HG02852 (cell line): ENCODE measurements at regions not wholly inside any gene's neighbourhood (a gene's known extent, or its start where the extent isn't known, plus 50 kb on each side); places are given as distances from the start of the nearest gene placed in this dataset.
"Not testable (repeated sequence)": the region's sequence is repeated elsewhere in the genome, so short reads cannot be mapped to it uniquely, and the experiment has no call there.

ENCODE experiments used
- ATAC-seq: cut with Tn5 transposase; IDR thresholded peaks from one replicate; pipeline ENCODE4 v1.9.1; 2021; ENCODE audit warnings: mild to moderate bottlenecking, moderate library complexity; ENCODE audit not compliant: unreplicated experiment

DNA sequence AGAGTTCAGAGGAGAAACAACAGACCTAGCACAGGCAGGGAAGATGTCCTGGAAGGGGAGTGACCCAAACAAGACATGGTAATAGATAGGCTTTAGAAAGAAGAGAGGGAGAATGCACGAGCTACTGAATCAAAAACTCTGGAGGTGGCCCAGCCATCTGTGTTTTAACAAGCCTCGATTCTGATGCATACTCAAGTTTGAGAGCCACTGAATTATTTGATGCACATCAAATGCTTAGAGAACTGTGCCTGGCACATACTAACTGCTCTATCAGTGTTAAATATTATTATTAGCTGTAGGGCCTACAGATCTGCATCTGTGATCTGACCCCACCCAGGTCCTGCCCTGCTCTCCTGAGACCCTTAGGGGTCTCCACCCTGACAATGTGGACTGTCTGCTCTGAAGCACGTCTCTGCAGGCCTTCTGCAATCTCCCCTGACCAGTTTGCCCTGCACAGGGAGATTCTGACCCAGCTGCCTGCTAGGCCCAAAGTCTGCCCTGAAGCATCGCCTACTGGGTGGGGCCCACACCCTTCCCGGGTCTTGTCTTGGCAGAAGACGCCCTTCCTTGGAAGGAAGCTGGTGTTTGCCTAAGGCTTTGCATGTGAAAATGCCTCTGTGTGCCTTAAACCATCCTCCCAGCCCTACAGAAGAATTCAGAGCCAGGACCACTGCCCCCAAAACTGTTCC lies 201.5 kb upstream of the KLF3 start:
- no peak for ATAC-seq

DNA sequence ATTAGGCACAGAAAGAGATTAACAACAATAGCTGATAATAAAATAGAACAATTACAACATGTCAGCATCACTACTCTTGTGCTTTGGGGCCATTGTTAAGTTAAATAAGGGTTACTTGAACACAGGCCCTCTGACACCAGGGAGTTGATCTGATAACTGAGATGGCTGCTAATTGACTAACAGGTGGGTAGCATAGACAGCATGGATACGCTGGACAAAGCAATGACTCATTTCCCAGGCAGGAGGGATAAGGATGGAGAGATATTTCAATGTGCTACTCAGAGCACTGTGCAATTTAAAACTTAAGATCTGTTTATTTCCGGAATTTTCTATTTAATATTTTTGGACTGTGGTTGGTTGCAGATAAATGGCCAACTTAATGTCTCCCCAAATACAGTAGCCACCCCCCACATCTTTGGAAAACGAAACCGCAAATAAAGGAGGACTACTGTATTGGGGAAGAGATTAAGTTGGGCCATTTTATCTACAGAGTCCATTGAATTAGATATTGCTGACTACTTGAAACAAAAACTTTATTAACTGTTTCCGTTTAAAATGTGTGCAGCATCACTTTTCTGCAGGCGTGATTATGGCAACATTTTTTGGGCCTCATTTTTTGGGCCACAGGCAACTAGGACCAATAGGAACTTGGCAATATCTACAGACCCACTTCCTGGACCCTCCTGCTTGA lies 200.6 kb upstream of the KLF3 start:
- no peak for ATAC-seq

GRCh38 chr4:38464328-38464727 lies 199.7 kb upstream of the KLF3 start:
- ATAC-seq, result no peak

GRCh38 chr4:38466401-38466800 lies 197.6 kb upstream of the KLF3 start:
- ATAC-seq, result no peak

- no peak for ATAC-seq
Observed at GRCh38 chr4:38467296-38467695, 196.7 kb upstream of the KLF3 start.

DNA sequence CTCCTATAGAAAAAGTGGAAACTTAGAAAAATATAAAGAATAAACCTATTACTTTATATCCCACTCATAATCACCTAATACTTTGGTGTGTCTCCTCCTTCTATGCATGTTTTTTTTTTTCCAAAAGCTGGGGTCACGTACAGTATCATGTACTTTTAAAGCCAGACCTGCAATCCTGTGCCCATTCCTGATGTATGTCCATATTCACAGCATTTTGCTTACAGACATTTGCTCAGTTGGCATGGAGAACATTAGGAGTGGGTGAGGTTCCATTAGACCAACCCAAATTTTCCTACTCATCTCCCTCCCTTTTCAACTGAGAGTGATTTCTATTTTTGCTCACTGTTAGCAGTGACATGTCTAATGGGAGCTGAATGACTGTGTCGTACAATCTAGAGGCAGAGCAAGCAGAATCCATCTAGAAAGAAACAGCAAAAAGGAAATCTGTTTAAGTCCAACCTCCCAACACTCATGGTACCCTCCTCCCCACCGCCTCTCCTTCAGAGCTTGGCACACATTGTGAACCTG lies 195.6 kb upstream of the KLF3 start:
- no peak for ATAC-seq

GRCh38 chr4:38469410-38469809 lies 194.6 kb upstream of the KLF3 start:
- no peak for ATAC-seq

DNA sequence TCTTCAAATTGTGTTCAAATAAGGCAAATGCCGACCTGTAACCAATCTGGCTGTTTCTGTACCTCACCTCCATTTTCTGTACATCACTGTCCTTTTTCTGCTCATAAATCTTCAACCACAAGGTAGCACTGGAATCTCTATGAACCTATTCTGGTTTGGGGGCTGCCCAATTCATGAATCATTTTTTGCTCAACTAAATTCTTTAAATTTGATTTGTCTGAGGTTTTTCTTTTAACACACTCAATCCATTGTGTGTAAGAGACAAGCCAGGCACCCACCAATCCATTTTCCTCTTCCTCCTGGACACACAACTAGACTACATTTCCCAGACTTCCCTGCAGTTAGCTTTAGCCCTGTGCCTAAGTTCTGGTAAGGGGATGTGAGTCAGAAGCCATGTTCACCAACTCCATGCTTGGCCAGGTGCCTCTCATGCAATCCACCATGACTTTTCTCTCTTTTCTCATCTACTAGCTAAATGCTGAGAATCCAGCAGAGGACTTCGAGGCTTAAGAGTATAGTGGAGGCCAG lies 193.2 kb upstream of the KLF3 start:
- no peak for ATAC-seq

DNA sequence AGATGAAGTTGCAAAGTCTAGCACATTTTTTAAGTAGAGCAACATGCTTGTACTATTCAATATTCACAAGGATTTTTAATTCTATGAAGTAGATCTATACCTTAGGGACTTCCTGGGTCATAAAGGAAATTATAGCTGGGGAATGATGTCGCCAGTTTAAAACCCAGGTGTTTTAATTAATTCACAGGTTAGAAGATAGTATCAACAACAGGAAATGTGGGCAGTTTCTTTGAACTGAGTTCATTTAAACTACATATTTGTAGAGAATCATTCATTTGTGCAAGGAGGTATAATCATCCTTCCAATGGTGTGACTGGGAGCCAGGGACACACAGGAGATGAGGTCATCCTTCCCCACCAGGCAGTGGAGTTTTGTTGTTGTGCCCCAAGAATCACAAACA lies 181.3 kb upstream of the KLF3 start:
- no peak for ATAC-seq

- ATAC-seq, result not testable (repeated sequence)
Observed at GRCh38 chr4:38483628-38484027, 180.4 kb upstream of the KLF3 start.

DNA sequence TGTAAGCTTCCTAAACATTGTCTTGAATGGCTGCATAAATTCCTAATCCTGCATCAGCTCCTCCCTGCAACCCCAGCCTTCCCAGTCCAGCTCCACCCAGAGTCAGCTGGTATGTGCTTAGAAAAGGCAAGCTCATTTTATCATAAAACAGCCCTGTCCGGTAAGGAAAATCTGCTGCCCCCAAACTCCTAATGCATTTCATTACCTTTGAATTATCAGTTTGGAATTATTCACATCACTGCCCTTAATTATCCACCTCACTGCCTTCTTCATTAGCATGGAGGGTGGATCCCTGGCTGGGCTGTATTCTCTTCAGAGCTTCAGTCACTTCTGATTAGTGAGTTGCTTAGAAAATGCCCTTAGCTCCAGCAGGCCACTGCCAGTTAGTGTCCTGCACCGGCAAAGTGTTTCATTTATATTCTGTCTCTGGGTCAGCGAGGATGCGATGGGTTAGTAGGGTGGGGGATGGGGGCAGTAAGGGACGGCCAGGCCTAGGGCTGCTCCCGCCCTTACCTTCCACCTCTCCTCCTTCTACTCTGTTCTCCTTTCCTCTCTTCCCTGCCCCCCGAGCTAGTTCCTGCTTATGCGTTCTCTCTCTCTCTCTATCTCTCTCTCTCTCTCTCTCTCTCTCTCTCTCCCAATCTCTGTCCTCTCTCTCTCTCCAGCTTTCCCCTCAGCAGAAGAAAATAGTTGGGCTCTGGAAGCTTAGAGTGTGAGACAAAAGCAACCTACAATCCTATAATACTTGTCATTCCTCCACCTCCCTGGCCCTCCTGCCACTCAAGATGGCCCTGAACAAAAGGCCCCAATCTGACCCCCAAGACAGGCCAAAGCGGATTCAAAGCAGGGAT lies 174.8 kb upstream of the KLF3 start:
- no peak for ATAC-seq

DNA sequence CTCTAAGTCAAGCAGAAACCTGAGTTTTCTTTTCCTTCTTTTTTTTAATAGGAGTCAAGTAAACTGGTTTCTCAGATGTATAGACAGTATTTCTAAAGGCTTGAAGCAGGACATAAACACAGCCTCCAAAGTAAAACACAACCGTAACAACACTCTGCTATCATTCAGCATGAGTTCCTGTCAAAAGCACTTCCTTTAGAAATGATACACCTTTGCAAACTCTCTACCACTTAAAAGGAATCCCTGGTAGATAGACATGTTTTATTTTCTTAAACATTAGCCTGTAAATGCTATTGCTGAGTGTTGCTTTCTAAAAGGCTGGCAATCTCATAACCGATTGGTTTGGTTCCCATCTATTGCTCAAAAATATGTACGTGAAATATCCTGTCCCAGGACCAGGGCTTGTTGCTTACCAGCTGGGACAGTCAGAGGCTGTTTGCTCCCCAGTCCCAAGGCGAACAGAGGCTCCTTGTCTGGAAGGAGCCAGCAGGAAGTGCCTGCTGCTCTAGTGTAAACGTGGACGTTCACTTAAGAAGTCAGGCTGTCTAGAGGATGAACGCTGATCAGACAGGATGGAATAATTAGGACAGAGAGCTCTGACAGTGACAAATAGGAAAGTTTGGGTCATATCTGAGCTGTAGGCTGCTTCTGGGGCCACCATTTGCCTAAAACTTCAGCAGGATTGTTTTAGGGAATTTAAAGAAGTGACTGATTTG lies 173.9 kb upstream of the KLF3 start:
- ATAC-seq, result no peak

DNA sequence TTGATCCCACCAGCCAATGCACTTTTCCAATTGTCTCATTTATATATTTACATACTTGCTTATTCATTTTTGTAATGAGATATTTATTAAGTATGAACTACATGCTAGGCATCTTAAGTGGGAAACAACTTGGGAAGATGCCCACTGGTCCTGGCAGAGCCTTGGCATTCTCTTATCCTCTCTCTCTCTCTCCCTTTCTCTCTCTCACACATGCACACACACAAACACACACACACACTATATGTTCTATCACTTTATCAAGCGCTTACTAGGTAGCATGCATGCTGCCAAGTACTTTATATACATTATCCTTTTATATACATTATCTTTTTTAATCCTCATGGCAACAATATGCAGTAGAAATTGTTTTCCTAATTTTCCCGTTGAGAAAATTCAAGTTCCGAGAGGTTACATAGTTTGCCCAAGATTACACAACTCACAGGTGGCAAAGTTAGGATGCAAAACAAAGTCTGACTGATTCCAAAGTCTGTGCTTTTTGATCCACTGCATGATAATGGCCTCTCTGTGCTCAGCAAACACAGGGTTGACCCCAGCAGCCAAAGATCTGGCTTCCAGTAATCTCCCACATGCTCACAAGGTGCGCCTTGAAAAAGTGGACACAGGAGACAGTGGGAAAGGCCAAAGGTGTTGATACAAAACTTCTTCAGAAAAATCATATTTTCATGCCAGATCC lies 173.1 kb upstream of the KLF3 start:
- no peak for ATAC-seq

DNA sequence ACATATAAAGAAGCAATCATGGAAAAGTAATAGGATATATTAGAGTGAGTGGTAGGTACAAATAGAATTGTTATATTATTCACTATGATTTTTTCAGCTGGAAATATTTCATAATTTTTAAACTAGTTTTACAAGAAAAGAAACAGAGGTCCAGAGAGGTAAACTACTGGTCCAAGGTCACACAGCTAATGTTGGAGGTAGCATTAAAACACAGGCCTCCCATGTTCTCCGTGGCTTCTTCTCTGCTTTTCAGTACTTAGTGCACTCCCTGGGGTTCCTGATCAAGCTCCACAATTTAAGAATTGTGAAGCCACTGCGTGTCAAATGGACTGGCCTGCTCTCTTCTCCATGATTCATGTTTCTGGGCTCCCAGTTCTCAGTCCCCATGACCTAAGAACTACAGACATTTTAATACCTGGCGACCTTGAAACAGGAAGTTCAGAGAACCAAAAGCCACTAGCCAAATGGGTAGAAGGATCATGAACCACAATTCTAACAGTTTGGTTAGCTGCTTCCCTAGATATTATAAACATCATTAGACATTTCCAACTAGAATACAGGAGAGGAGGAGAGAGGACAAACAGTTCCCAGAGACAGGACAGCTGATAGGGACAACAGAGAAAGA lies 172.0 kb upstream of the KLF3 start:
- ATAC-seq, result no peak

DNA sequence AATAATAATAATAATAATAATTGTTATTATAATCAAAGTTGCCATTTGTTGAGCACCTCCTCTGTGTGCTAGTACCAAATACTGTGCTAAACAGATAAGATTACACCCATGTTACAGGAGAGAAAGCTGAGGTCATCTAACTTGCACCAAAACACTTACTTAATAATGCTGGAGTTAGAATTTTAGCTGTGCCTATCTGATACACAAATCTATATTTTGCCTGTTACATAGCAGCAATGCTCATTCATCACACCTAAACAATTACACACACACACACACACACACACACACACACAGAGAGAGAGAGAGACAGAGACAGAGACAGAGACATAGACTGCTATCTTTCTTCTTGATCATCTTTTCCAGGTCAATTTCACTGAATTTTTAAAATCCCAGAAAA lies 170.9 kb upstream of the KLF3 start:
- ATAC-seq, result no peak

DNA sequence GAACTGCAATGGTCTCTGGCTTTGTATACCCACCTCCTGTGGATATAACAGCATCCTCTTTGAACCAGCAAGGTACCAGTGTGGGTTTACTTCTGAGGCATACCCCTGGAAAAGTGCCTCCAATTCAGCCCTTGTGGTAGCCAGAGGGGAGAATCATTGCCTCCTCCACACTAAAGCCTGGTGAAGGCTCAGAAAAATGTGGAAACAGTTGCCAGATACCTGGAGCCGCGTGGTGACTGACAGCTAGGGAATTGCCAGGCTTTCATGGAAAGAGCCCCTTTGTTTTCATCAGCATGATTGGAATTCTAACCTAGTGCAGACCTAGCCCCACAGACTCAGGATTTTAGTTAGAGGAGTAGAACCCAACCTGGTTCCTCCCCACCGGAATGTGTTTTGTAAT lies 168.6 kb upstream of the KLF3 start:
- ATAC-seq, result no peak

GRCh38 chr4:38497121-38497520 lies 166.9 kb upstream of the KLF3 start:
- ATAC-seq, result no peak

- ATAC-seq, result no peak
Observed at GRCh38 chr4:38499101-38499500, 164.9 kb upstream of the KLF3 start.

GRCh38 chr4:38500433-38500832 lies 163.6 kb upstream of the KLF3 start:
- no peak for ATAC-seq

DNA sequence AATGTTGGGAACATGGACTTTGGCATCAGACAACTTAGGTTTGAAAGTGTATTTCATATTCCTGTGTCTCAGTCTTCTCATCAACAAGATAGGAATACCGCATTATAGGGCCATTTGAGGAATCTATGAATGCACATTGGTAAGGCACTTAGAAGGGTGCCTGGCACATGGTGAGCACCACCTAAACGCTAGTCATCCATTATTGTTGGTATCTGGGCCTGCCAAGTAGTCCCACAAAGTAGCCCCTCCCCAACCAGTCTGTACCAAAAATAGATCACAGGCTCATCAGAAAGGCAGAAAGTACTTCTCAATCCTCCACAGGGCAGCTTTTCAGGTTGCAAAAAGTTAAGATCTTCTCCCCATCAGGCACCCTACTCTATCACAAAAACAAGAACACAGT lies 162.3 kb upstream of the KLF3 start:
- no peak for ATAC-seq
